ENCODE measurements at regions not wholly inside any gene's neighbourhood (a gene's known extent, or its start where the extent isn't known, plus 50 kb on each side); places are given as distances from the start of the nearest gene placed in this dataset.

GRCh38 chr15:91368611-91369010 lies 268.6 kb downstream of the SV2B start:
- RAD21 ChIA-PET (ENCODE audit: low non-redundant PET in 1 of 2, low total read pairs in 2 of 2, uncharacterized antibody in 2 of 2, unreplicated experiment in 2 of 2): no interaction called here
- no TSS peak for BruUV-seq (replicated peaks)
- no peak overlapping the region for H2AFZ ChIP-seq (ENCODE audit: low read depth, low read length, poor library complexity, severe bottlenecking)

GRCh38 chr15:91369823-91370222 lies 269.8 kb downstream of the SV2B start:
- intact Hi-C loops (cut with micrococcal nuclease): no loop called here
- Histone ChIP-seq H3K27me3 (ENCODE audit: insufficient read depth, low read length) (peaks cover 8% of the 10 kb centered on the region), H3K27ac (ENCODE audit: low read depth, low read length) (no peak overlapping the region), H3K4me3 (replicated peaks in 1 of 2; ENCODE audit: low read depth in 1 of 2, low read length in 2 of 2) (no peak overlapping the region), H2AFZ (ENCODE audit: low read depth, low read length, poor library complexity, severe bottlenecking) (no peak overlapping the region), H4K20me1 (ENCODE audit: insufficient read depth) (no peaks in the 10 kb centered on the region), H3K9me2 (ENCODE audit: insufficient read depth) (no peaks in the 10 kb centered on the region), H3K36me3 (ENCODE audit: control insufficient read depth in 1 of 2, insufficient read depth in 2 of 2, low read length in 2 of 2) (no peaks in the 10 kb centered on the region), H3K9ac (ENCODE audit: low read length) (no peak overlapping the region), H3K9me3 (ENCODE audit: control insufficient read depth in 1 of 2, insufficient read depth in 1 of 2, low read depth in 1 of 2, low read length in 2 of 2) (no peaks in the 10 kb centered on the region), H3K4me2 (ENCODE audit: low read length) (no peak overlapping the region), H3K4me1 (ENCODE audit: control insufficient read depth in 1 of 2, insufficient read depth in 2 of 2, low read length in 2 of 2) (no peaks in the 10 kb centered on the region), H3K79me2 (ENCODE audit: insufficient read depth, low read length) (no peaks in the 10 kb centered on the region)
- ChIA-PET RAD21 (ENCODE audit: low non-redundant PET in 1 of 2, low total read pairs in 2 of 2, uncharacterized antibody in 2 of 2, unreplicated experiment in 2 of 2) (no interaction called here), POLR2A (no interaction called here), CTCF (no interaction called here)
- no peak for ATAC-seq
- TF ChIP-seq TCF7L2 (IDR thresholded peaks at IDR 0.05; ENCODE audit: borderline replicate concordance, extremely low read depth, insufficient read depth, insufficient read length) (no peak), ZNF274 (IDR thresholded peaks at IDR 0.05; ENCODE audit: low read depth, low read length) (no peak), POLR2AphosphoS5 (IDR thresholded peaks at IDR 0.05; ENCODE audit: low read depth, low read length) (no peak), CEBPB (IDR thresholded peaks at IDR 0.05; ENCODE audit: low read depth) (no peak), POLR2A (IDR thresholded peaks at IDR 0.05; ENCODE audit: borderline replicate concordance, extremely low read depth, insufficient read depth, insufficient read length) (no peak), CBX3 (IDR thresholded peaks at IDR 0.05; ENCODE audit: low read depth) (no peak), SIN3A (IDR thresholded peaks at IDR 0.05; ENCODE audit: low read depth) (no peak), REST (IDR thresholded peaks at IDR 0.05; ENCODE audit: low read depth) (no peak), RAD21 (IDR thresholded peaks at IDR 0.05; ENCODE audit: low read depth) (no peak), ATF3 (IDR thresholded peaks at IDR 0.05) (no peak), SRF (IDR thresholded peaks at IDR 0.05; ENCODE audit: low read depth) (no peak), FOSL1 (IDR thresholded peaks at IDR 0.05; ENCODE audit: low read depth) (no peak), SP1 (IDR thresholded peaks at IDR 0.05; ENCODE audit: low read depth) (no peak), CTCF (IDR thresholded peaks at IDR 0.05 in 2 of 3, conservative IDR thresholded peaks at IDR 0.05 in 1 of 3; ENCODE audit: borderline replicate concordance in 1 of 3, insufficient read depth in 1 of 3, low read depth in 2 of 3, low read length in 2 of 3) (no peak), MAX (IDR thresholded peaks at IDR 0.05) (no peak), ZFX (IDR thresholded peaks at IDR 0.05) (no peak), YY1 (IDR thresholded peaks at IDR 0.05; ENCODE audit: extremely low read depth, insufficient replicate concordance, low read depth, low read length) (no peak), EGR1 (IDR thresholded peaks at IDR 0.05; ENCODE audit: low read depth) (no peak)
- DNase-seq (ENCODE audit: low read depth, low spot score): no peak
- no TSS peak for BruUV-seq (replicated peaks)

More at GRCh38 chr15:91368611-91369010, 268.6 kb downstream of the SV2B start:
- Histone ChIP-seq H3K27ac (ENCODE audit: low read depth, low read length) (no peak overlapping the region), H3K9ac (ENCODE audit: low read length) (no peak overlapping the region), H3K4me3 (replicated peaks in 1 of 2; ENCODE audit: low read depth in 1 of 2, low read length in 2 of 2) (no peak overlapping the region), H3K4me2 (ENCODE audit: low read length) (no peak overlapping the region), H4K20me1 (ENCODE audit: insufficient read depth) (no peaks in the 10 kb centered on the region), H3K27me3 (ENCODE audit: insufficient read depth, low read length) (no peaks in the 10 kb centered on the region; the same call in 1 of the 2 replicates), H3K9me2 (ENCODE audit: insufficient read depth) (no peaks in the 10 kb centered on the region), H3K36me3 (ENCODE audit: control insufficient read depth in 1 of 2, insufficient read depth in 2 of 2, low read length in 2 of 2) (no peaks in the 10 kb centered on the region), H3K9me3 (ENCODE audit: control insufficient read depth in 1 of 2, insufficient read depth in 1 of 2, low read depth in 1 of 2, low read length in 2 of 2) (no peaks in the 10 kb centered on the region), H3K79me2 (ENCODE audit: insufficient read depth, low read length) (no peaks in the 10 kb centered on the region), H3K4me1 (ENCODE audit: control insufficient read depth in 1 of 2, insufficient read depth in 2 of 2, low read length in 2 of 2) (no peaks in the 10 kb centered on the region)
- TF ChIP-seq ZFX (IDR thresholded peaks at IDR 0.05): no peak
- no peak for ATAC-seq
- DNase-seq (ENCODE audit: low read depth, low spot score): no peak
- ChIA-PET CTCF (no interaction called here), POLR2A (no interaction called here)
- intact Hi-C loops (cut with micrococcal nuclease): no loop called here

Measured in HCT116 (cell line).